ENCODE measurements at regions not wholly inside any gene's neighbourhood (a gene's known extent, or its start where the extent isn't known, plus 50 kb on each side); places are given as distances from the start of the nearest gene placed in this dataset.
"Not testable (repeated sequence)": the region's sequence is repeated elsewhere in the genome, so short reads cannot be mapped to it uniquely, and the experiment has no call there.

DNA sequence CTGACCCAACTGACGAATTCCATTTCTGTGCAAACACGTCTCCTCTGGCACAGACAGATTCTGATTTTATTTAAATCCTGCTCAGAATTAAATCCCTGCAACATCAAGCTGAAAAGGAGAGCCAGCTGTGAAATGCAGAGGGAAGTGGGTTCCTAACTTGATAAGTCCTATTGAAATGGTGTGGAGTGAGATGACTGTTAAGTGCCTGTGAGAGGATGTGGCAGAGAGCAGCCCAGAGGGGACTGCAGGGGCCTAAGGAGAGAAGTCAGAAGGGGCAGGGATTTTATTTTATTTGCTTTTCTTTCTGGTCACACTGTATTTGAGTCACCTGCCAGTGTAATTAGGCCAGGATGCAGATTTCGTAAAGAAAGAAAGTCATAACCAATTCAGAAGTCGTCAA is 277.4 kb downstream of the NKX6-1 start:
- no peak overlapping the region for H3K4me3 ChIP-seq (ENCODE audit: control insufficient read depth, low read depth, low read length)
- DNase-seq (ENCODE audit: low read depth), result no peak
- TF ChIP-seq, protein P1, sequence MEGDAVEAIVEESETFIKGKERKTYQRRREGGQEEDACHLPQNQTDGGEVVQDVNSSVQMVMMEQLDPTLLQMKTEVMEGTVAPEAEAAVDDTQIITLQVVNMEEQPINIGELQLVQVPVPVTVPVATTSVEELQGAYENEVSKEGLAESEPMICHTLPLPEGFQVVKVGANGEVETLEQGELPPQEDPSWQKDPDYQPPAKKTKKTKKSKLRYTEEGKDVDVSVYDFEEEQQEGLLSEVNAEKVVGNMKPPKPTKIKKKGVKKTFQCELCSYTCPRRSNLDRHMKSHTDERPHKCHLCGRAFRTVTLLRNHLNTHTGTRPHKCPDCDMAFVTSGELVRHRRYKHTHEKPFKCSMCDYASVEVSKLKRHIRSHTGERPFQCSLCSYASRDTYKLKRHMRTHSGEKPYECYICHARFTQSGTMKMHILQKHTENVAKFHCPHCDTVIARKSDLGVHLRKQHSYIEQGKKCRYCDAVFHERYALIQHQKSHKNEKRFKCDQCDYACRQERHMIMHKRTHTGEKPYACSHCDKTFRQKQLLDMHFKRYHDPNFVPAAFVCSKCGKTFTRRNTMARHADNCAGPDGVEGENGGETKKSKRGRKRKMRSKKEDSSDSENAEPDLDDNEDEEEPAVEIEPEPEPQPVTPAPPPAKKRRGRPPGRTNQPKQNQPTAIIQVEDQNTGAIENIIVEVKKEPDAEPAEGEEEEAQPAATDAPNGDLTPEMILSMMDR (IDR thresholded peaks at IDR 0.05; ENCODE audit: control insufficient read depth, insufficient read depth, low read depth, low read length, missing control alignments), result no peak

DNA sequence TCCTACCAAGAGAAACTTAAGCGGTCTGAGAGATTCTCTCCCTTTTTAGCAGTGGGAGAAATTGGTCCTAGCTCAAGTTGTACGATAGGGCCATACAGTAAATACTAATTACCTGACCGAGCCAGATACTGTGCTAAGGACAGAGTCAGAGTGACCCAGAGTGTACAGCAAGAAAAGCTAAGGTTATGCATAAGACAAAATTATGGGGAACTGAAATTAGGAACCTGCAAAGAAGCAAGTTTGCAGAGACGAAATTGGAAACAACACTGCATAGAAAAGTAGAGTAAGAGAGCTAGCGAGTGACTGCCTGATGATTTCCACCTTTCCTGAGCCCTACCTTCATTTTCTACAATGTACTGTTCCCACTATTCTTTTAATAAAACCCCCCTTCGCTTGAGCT is 278.1 kb downstream of the NKX6-1 start:
- TF ChIP-seq, protein P1 (IDR thresholded peaks at IDR 0.05; ENCODE audit: control insufficient read depth, insufficient read depth, low read depth, low read length, missing control alignments), result no peak
- no peak overlapping the region for H3K4me3 ChIP-seq (ENCODE audit: control insufficient read depth, low read depth, low read length)
- no peak for DNase-seq (ENCODE audit: low read depth)

DNA sequence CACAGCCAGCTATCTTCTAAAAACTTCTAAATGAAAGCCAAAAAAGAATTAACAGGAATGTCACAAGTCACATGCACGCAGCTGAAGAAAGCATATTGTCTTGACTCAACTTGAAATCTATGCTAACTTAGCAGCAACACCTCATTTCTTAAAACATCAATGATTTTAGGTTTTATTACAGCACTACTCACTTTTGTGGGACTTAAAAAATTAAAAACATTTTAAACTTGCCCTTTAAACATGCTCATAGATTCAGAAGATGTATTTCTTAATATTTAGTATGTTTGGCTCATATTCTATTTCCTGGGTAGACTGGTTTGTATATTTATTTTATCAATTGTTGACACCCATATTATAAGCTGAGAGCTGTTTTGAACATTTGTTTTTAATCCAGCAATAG is 279.4 kb downstream of the NKX6-1 start:
- TF ChIP-seq, protein P1 (IDR thresholded peaks at IDR 0.05; ENCODE audit: control insufficient read depth, insufficient read depth, low read depth, low read length, missing control alignments), result no peak
- no peak for DNase-seq (ENCODE audit: low read depth)

DNA sequence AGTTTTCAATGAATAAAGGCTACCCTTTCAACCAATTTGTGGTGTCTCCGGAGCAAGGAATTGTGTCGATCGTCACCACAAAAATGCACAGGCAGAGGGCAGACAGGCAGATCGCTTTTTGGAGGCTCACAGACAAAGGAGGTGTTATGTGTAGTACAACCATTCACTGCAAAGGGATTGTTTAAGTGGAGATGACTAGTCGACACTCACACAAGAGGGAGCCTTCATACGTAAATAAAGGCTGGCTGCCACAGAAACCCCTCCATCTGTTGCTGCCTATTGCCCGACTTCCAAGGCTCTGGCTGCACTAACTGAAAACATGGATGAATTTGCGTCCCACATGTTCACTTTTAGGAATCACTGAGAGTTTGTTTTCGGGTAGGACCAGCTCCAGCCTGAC is 281.1 kb downstream of the NKX6-1 start:
- no peak for DNase-seq (ENCODE audit: low read depth)
- TF ChIP-seq, protein P1 (IDR thresholded peaks at IDR 0.05; ENCODE audit: control insufficient read depth, insufficient read depth, low read depth, low read length, missing control alignments), result no peak
- no peak overlapping the region for H3K4me3 ChIP-seq (ENCODE audit: control insufficient read depth, low read depth, low read length)

More for the DNA sequence above, 279.4 kb downstream of the NKX6-1 start:
- no peak overlapping the region for H3K4me3 ChIP-seq (ENCODE audit: control insufficient read depth, low read depth, low read length)

DNA sequence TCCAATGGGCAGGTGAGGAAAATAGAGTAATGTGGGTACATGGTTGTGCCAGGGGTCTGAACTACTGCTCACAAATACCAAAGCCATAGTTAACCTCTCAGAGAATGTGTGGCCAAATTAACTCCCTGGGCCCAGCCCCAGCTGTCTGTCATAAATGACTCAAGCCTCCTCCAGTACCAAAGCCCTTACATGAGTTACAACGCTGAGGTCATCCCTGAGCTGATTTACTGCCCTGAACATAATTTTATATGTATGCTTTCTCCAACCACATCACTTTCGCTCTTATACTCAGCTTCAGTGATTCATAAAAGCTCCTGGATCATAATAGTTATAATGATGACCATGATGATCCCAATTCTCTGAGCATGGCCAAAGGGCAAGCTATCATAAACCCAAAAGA is 283.9 kb downstream of the NKX6-1 start:
- TF ChIP-seq, protein P1 (IDR thresholded peaks at IDR 0.05; ENCODE audit: control insufficient read depth, insufficient read depth, low read depth, low read length, missing control alignments), result no peak
- DNase-seq (ENCODE audit: low read depth), result no peak
- H3K4me3 ChIP-seq (ENCODE audit: control insufficient read depth, low read depth, low read length), result no peak overlapping the region

DNA sequence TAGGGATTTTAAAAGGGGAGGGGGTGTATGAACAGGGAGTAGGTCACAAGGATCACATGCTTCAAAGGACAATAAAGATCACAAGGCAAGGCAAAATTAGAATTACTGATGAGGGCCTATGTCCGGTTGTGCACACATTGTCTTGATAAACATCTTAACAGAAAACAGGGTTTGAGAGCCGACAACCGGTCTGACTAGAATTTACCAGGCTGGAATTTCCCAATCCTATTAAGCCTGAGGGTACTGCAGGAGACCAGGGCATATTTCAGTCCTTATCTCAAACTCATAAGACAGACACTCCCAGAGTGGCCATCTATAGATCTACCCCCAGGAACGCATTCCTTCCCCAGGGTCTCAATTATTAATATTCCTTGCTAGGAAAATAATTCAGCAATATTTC is 292.9 kb downstream of the NKX6-1 start:
- H3K4me3 ChIP-seq (ENCODE audit: control insufficient read depth, low read depth, low read length); DNase-seq (ENCODE audit: low read depth): not testable (repeated sequence)

DNA sequence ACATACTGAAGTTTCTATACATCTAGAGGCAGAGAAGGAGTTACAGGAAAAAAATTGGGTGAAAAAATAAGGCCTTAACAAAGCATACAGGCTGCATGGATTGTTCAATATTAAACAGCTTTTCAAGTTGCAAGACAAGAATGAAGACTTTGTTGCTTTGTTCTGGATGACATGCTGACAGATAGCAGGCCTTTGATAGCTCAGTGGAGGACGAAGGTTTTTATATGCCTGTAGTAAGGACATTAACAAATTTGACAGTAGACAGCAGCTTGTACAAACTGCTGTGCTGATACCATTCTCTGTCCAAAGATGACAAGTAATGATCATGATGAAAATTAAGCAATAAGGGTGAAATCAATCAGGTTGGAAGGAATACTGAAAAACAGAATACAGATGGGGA is 309.9 kb downstream of the NKX6-1 start:
- TF ChIP-seq, protein P1 (IDR thresholded peaks at IDR 0.05; ENCODE audit: control insufficient read depth, insufficient read depth, low read depth, low read length, missing control alignments), result no peak

More for the DNA sequence above, 309.9 kb downstream of the NKX6-1 start:
- H3K4me3 ChIP-seq (ENCODE audit: control insufficient read depth, low read depth, low read length), result no peak overlapping the region
- no peak for DNase-seq (ENCODE audit: low read depth)

Measured in AG09309 (cell line).